AG09309 (cell line): ENCODE measurements at regions not wholly inside any gene's neighbourhood (a gene's known extent, or its start where the extent isn't known, plus 50 kb on each side); places are given as distances from the start of the nearest gene placed in this dataset.

Experiments used
- DNase-seq: peaks from one replicate; pipeline ENCODE4 v3.0.0-alpha.2; 2010; ENCODE audit warnings: low read depth
- H3K4me3 ChIP-seq: 2 replicates; pipeline ENCODE4 v1.5.1; 2011; ENCODE audit warnings: mild to moderate bottlenecking, low read depth, low read length, moderate library complexity; ENCODE audit not compliant: control insufficient read depth
- TF ChIP-seq, protein P1 (sequence below): IDR thresholded peaks from 2 replicates; pipeline ENCODE4 v1.5.1; 2011; ENCODE audit warnings: mild to moderate bottlenecking, low read depth, low read length, inconsistent platforms; ENCODE audit not compliant: insufficient read depth, control insufficient read depth; ENCODE audit errors: missing control alignments

DNA sequence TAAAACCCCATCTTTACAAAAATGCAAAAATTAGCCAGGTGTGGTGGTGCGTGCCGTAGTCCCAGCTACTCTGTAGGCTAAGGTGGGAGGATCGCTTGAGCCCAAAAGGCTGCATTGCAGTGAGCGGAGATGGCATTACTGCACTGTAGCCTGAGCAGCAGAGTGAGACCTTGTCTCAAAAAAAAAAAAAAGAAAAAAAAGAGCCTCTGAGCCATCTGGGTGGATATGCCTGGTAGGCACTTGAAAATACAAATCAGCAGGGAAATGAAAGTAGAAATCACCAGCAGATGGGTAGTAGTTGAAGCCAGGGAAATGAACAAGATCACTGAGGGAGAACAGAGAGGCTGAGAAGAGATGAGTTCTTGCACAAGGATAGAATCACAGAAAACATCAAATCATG lies 131.0 kb upstream of the HMCN1 start:
- TF ChIP-seq, protein P1, sequence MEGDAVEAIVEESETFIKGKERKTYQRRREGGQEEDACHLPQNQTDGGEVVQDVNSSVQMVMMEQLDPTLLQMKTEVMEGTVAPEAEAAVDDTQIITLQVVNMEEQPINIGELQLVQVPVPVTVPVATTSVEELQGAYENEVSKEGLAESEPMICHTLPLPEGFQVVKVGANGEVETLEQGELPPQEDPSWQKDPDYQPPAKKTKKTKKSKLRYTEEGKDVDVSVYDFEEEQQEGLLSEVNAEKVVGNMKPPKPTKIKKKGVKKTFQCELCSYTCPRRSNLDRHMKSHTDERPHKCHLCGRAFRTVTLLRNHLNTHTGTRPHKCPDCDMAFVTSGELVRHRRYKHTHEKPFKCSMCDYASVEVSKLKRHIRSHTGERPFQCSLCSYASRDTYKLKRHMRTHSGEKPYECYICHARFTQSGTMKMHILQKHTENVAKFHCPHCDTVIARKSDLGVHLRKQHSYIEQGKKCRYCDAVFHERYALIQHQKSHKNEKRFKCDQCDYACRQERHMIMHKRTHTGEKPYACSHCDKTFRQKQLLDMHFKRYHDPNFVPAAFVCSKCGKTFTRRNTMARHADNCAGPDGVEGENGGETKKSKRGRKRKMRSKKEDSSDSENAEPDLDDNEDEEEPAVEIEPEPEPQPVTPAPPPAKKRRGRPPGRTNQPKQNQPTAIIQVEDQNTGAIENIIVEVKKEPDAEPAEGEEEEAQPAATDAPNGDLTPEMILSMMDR, result no peak
- no peak for DNase-seq
- no peak overlapping the region for H3K4me3 ChIP-seq

DNA sequence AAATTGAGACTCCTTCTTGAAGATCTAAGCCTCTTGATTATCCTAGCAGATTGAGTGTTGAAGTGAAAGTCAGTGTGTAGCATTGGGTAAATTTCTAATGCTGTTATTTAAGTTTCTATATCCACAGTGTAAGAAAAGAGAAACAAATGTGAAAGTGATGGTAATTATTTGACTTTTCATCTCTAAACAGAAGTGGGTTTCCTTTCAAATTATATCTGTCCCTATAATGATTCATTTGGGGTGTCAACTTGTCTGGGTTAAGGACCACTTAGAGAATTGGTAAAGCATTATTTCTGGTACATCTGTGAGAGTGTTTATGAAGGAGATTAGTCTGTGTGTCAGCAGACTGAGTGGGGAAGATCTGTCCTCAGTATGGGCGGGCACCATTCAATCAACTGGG lies 133.0 kb upstream of the HMCN1 start:
- no peak for DNase-seq
- TF ChIP-seq, protein P1, result no peak

DNA sequence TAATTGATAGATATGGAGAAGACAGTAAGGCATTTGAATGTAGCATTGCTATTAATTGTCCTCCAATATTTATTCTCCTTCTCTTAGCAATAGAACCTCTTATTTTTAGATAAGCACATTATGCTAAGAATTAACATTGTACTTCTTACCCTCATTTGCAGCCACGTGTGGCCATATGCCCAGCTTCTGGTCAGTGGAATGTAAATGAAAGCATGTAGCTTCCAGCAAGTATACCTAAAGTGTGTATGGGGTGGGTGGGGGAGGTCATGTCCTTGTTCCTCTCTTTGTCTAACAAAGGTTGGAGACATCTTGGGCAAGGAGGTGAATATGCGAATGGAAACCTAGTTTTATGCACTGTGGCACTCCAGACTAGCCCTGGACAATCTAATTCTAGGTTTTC lies 133.6 kb upstream of the HMCN1 start:
- no peak for DNase-seq
- no peak overlapping the region for H3K4me3 ChIP-seq
- TF ChIP-seq, protein P1, result no peak

More for the DNA sequence above, 133.0 kb upstream of the HMCN1 start:
- no peak overlapping the region for H3K4me3 ChIP-seq

DNA sequence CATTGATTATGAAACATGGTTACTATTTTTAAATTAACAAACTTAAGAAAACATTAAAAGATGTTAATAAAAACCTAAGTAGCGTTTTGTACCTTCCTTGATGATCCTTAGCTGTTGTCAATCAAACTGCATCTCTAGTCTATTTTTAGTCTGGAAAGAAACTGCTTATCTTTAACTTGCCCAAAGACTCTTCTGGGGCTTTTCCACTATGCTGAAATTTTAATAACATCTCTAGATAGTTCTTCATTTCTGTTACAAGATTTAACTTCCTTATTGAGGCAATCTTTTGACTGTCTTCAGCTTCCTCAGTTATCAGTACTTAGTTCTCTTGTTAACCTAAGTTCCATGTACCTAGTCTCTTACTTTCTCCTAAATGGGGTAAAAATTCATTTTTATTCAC lies 135.9 kb upstream of the HMCN1 start:
- no peak overlapping the region for H3K4me3 ChIP-seq
- no peak for DNase-seq
- TF ChIP-seq, protein P1, result no peak

DNA sequence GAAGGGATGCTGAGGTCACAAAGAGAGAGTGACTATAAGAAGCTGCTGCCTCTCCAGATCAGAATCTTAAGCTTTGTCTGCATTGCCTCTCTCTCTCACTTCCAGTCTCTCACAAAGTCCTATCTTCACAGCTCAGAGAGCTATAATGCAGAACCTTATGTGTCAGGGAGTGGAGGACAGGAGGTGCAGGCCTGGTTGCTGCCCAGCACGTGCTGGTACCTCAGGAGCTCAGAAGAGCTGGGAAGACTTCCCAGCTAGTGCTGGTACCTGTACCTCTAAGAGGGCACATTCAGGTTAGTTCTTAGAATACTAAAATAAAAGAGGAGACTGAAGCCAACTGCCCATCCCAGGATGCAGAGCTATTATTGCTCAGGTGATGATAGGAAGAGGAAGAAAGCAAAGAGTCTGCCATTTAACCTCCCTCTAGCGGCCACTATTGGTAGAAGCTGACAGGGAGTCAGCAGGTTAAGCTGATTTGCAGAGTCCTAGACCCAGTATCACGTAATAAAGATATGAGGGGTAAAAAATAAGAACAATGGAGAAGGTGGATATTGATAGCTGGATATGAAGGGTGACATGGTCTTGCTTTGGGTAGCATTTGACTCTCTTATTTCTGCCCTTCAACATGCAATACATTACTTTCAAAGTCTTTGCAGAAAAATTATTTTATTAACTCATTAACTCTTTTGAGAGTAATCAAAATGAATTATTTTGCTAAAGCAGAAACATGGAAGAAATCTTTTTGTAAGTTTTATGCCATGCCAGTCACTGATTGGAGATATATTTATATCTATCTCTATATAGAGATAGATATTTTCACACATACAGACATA lies 138.1 kb upstream of the HMCN1 start:
- no peak for DNase-seq

DNA sequence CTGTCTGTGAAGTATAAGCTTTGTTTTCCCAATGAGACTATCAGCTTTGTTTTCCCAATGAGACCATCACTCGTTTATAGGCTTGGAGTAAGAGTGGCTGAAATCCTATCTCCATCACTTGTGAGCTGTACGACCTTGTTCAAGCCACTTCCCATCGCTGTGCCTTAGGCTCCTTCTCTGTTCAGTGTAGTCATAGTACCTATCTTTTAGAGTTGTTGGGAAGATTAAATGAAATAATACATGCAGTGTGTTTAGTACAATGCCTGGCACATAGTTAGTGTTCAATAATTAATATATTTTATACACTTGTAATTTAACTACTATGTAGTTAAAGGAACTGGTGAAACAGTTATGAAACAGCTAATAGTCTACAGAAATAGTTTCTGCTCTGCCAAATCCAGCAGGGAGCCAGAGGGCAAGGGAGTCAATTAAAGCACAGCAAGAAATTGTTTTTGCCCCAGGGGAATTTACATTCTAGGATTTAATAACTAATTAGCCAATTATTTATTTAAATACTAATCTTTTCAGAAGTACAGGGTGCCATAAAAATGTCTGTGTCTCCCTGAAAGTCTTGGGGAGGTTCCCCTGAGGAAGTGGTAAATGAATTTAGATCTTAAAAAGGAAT lies 139.3 kb upstream of the HMCN1 start:
- no peak overlapping the region for H3K4me3 ChIP-seq
- no peak for DNase-seq
- TF ChIP-seq, protein P1, result no peak

More for the DNA sequence above, 138.1 kb upstream of the HMCN1 start:
- TF ChIP-seq, protein P1, result peak; percentile 57
- no peak overlapping the region for H3K4me3 ChIP-seq
